Femur (tissue), 1 donor: ENCODE measurements at regions not wholly inside any gene's neighbourhood (a gene's known extent, or its start where the extent isn't known, plus 50 kb on each side); places are given as distances from the start of the nearest gene placed in this dataset.

Source experiments
- DNase-seq: peaks from one replicate; pipeline ENCODE4 v3.0.0-alpha.2; 2017

DNA sequence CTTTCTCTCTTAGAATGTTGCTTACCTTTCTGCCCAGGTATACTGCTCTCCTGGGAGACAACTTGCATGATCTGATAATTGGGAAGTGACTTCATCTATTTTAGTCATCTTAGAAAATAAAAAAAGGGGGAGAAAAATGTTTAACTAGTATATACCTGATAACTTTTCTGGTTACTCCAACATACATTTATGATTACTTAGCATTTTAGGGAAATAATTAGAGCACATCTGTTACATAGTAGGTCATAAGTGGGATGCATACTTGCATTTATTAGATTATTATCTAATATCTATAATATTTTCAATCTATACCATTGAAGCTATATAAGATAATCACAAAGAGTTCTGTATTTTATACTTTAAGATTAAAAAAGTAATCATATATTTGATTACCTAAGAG lies 193.9 kb upstream of the EYS start:
- DNase-seq: no peak

- DNase-seq: no peak
These were observed 189.1 kb upstream of the EYS start for GRCh38 chr6:65896140-65896539.

- DNase-seq: no peak
These were observed 169.6 kb upstream of the EYS start for GRCh38 chr6:65876668-65877067.

GRCh38 chr6:65852369-65852852 lies 145.4 kb upstream of the EYS start:
- DNase-seq: no peak

DNA sequence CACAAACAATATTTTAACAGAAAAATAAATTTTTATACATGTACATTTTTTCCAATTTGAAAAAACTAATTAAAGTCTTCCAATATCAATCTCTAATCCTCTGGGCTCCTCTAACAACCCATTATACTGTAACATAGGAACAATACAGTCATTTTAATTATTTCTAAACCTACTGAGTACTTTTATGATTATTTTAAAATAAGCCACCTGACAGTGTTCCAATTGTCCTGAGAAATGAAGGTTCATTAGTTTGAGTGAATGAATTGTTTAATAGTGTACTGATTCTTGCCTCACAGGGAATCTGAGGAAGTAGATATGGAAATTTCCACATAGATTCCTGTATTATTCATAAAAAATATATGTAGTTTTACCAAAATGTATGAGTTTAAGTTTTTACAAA lies 123.1 kb upstream of the EYS start:
- DNase-seq: no peak

GRCh38 chr6:65819152-65819551 lies 112.1 kb upstream of the EYS start:
- DNase-seq: no peak

- DNase-seq: no peak
These were observed 111.5 kb upstream of the EYS start for GRCh38 chr6:65818576-65818975.

GRCh38 chr6:65816991-65817390 lies 110.0 kb upstream of the EYS start:
- DNase-seq: no peak

DNA sequence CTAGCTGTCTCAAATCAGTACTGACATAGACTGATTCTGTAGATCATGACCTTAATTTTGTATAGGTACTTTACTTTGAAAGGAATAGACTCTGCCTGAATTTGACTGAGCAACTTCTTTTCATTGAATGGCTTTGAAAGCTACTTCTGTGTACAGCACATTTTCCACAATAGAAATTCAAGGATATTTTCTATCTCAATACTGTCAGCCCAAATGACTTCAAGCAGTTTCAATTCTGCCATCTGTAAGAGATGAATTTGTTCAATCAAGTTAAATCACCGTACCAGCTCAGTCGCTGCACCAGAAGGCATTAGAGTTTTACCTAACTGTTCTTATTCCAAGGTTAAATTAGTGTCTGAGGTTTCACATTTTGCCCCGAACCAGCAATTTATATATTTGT lies 107.0 kb upstream of the EYS start:
- DNase-seq: no peak

DNA sequence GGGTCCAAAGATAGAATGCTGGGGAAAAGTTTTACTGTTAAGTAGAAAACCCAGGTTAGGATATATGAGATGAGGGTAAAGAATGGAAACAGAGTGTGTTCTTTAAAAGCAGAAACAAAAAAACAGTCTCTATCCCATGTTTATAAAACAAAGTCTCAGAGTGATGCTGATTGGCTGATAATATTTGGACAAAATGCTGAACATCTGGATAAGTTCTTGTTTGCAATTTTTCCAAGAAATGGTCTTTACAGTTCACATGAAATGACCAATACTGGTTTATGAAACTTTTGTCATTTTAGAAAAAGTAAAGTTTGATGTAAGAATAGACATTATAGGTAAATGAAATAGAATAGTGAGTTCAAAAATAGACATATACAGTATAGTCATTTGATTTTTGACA lies 96.2 kb upstream of the EYS start:
- DNase-seq: no peak

DNA sequence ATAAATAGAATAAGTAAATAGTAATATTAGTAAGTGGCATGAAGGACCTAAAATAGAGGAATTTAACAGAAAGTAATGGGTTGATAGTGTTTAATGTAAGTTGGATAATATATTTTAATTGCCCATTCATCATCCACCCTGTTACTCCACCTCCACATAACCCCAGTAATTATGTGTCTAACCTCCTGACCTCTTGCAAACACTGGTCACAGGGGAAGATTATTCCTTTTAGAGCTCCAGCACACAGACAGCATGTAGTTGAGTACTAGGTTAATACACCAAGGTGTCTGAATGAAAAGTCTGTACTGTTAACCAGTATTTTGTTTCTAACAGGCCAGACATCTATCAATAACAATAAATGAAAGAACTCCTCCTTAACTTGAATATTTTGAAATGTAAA lies 92.4 kb upstream of the EYS start:
- DNase-seq: no peak

DNA sequence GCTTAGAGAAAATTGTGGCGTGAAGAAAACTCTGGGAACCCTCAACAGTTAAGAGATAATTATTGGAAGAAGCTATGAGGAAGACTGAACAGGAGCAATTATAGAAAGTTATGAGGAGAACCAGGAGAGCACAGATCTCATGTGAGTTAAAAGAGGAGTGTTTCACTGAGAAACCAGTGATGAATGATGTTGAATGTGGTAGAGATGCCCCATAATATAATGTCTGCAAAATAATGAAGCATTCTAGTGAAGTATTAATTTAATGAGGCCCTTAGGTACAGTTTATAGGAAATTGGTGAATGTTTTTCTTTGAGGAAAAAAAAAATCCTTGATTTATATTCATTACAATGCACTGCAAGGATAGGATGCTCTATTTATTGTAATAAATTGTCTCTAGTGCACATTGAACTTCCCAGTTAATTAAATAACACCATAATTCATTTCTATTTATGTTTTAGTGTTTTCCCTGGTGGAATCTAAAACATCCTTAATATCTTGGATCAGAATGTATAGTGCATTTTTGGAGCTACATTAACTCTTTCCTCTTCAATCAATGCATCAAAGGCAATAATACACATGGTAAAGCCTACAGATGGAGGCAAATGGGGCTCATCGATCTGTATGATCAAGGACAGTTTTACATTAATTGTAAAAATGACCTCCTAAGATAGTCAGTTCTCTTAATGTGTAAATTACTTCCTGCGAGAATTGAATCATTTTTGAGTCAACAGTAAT lies 91.4 kb upstream of the EYS start:
- no peak for DNase-seq

DNA sequence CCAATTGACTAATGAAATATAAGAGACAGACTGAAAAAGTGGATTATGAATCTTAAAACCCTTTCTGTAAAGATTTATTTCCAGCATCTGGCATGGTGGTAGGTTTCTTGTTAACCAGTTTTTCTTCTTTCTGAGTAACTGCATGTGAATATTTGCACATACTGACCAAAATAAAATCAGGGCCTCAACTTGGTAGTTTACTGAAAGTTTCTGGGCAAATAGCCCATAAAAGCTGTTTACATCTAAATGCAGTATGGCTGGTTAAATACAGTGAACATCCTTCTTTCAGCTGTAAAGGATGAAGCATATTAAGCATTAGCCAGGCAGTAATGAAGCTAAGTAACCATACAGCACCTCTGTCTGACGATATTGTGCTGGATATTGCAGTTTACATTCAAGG lies 83.6 kb upstream of the EYS start:
- DNase-seq: no peak

GRCh38 chr6:65787787-65788186 lies 80.8 kb upstream of the EYS start:
- no peak for DNase-seq

GRCh38 chr6:65786815-65787214 lies 79.8 kb upstream of the EYS start:
- DNase-seq: no peak

DNA sequence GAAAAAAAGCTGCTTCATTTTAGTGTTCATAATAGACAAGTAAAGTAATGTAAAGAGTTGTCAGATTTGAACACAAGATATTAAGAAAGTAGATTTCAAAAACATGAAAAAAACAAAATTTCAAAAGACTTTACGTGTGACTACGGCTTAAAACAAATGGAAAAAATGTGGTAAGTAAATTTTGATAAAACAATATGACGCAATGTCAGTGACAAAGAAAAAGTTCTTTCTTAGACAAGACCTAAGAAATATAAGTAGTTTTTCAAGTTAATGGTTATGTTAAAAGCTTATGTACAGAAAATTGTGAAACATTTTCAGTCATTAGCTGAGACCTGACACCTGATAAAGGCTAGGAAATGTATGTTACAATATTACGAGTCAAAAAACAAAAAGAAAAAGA lies 73.7 kb upstream of the EYS start:
- DNase-seq: no peak

- DNase-seq: no peak
These were observed 69.3 kb upstream of the EYS start for GRCh38 chr6:65776332-65776731.

- DNase-seq: no peak
These were observed 64.9 kb upstream of the EYS start for GRCh38 chr6:65771946-65772345.

DNA sequence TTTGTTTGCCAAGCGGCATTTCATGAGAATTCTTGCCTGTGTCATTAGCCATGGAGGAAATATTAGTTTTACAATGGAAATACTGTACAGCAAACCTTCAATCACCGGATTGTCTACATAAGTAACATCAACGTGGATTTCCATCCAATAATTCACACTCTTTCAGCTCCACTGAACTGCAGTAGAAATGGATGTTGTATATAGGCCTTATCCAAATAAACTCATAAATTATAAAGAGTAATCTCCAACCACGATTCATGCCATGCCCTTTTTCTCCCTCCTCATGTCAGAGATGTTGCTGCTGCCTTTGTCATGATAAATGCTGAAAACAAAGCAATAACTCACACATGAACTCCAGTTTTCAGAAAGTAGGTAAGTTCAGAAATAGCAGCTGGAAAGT lies 54.9 kb upstream of the EYS start:
- DNase-seq: no peak

DNA sequence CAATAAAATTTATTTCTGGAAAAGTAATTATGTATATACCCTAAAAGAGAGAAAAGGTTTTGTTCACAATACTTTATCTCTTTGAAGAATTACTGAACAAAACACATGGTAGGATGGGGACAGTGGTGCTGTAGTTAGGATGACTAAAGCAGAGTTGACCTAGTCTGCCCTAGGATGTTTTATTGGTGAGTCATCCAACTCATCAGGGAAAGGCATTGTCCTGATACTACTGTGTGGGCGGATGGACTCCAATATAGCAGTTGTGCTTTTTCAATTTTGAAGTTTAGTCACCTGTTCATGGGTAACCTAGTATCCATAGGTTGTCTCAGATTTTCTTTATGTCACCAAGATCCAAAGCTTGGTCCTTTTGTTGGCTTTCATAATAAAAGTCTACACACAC lies 53.3 kb upstream of the EYS start:
- no peak for DNase-seq
